SH-SY5Y (cell line): ENCODE measurements at regions not wholly inside any gene's neighbourhood (a gene's known extent, or its start where the extent isn't known, plus 50 kb on each side); places are given as distances from the start of the nearest gene placed in this dataset.

Experiments
- GATA2 ChIP-seq: IDR thresholded peaks from 2 replicates; pipeline ENCODE4 v1.6.1; 2011; ENCODE audit warnings: mild to moderate bottlenecking, low read depth, low read length
- GATA3 ChIP-seq: IDR thresholded peaks from 2 replicates; pipeline ENCODE4 v1.6.1; 2011; ENCODE audit warnings: low read depth, mild to moderate bottlenecking, low read length, moderate library complexity

GRCh38 chr20:60527656-60528055 lies 569.4 kb downstream of the CDH26 start:
- no peak for TF ChIP-seq GATA3
- TF ChIP-seq GATA2: no peak
